ENCODE measurements at regions not wholly inside any gene's neighbourhood (a gene's known extent, or its start where the extent isn't known, plus 50 kb on each side); places are given as distances from the start of the nearest gene placed in this dataset.
"Not testable (repeated sequence)": the region's sequence is repeated elsewhere in the genome, so short reads cannot be mapped to it uniquely, and the experiment has no call there.

GRCh38 chr3:18988614-18989229, 159.6 kb upstream of the KCNH8 start:
- peak; percentile 50 for DNase-seq (ENCODE audit: low spot score)

GRCh38 chr3:18987862-18988447, 160.4 kb upstream of the KCNH8 start:
- peak; percentile 18 for DNase-seq (ENCODE audit: low spot score)

- no peak for DNase-seq (ENCODE audit: low spot score)
These were observed 161.2 kb upstream of the KCNH8 start for GRCh38 chr3:18987070-18987469.

- no peak for DNase-seq (ENCODE audit: low spot score)
These were observed 165.4 kb upstream of the KCNH8 start for GRCh38 chr3:18982920-18983319.

- DNase-seq (ENCODE audit: low spot score), result not testable (repeated sequence)
These were observed 172.2 kb upstream of the KCNH8 start for GRCh38 chr3:18976102-18976501.

DNA sequence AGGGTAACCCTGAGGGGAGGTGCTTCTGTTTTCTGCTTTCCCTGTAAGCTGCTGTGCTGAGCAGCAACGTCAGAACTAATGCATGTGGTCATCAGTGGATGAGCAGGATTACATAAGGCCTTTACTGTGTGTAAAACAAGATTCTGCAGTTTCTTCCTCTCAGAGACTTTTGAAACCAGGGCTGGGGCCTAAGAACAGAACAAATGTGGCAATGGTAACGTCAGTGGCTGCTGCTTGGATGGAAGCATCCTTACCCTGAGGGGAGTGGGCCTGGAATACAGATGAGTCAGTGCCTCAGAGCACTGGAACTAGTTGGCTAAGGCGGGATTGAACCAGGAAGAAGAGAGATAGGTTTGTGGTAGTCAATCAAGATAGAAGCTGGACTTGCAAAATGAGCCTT, 180.2 kb upstream of the KCNH8 start:
- no peak for DNase-seq (ENCODE audit: low spot score)

- DNase-seq (ENCODE audit: low spot score), result no peak
These were observed 182.5 kb upstream of the KCNH8 start for GRCh38 chr3:18965781-18966180.

DNA sequence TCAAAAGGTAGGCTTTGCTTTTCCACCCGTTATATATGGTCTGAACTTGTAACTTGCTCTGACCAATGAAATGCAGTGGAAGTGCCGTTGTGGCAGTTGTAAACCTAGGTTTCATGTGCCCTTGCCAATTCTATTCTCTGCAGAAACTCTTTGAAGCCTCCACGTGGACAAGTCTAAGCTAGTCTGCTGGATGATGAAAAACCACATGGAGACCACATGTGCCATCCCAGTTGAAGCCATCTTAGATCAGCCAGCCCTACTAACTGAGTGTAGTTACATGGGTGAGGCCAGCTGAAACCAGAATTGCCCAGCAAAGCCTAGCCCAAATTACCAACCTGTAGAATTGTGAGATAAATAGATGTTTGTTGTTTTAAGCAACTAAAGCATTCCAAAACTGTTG, 183.7 kb upstream of the KCNH8 start:
- DNase-seq (ENCODE audit: low spot score), result no peak

DNA sequence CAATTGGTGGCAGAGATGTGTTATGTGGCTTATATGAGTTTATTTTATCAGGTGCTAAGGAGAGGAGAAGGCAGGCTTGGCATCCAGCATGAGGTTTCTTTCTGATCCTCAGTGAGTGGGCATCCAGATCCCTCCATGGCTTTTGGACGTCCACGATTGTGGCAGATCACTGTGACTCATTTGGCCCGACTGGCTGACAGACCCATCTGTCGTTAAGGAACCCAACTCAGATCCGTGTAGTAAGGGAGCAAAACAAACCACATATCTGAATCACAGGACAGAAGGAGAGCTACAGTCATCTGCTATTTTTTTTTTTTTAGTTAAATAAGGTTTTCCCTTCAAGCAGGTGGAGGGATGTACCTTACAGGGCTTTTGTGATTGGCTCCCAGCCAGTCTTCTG, 197.0 kb upstream of the KCNH8 start:
- DNase-seq (ENCODE audit: low spot score), result no peak

DNA sequence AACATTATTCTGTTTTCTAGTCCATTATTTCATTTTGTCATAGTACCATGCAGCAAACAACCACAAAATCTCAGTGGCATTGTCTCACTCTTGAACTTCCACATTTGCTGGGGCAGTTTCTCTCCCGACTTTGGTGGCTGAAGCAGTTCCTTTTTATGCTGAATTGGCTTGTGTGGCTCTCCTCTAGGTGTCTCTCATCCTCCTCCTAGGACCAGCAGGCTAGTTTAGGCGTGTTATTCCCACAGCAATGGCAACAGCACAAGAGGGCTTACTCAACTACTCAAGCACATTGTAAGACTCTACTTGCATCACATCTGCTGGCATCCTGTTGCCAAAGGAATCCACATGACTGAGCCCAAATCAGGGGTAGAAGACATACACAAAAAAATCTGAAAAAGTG, 201.8 kb upstream of the KCNH8 start:
- DNase-seq (ENCODE audit: low spot score), result peak; percentile 24

- DNase-seq (ENCODE audit: low spot score), result no peak
These were observed 210.7 kb upstream of the KCNH8 start for GRCh38 chr3:18937574-18937973.

GRCh38 chr3:18919158-18919557, 229.2 kb upstream of the KCNH8 start:
- no peak for DNase-seq (ENCODE audit: low spot score)

- no peak for DNase-seq (ENCODE audit: low spot score)
These were observed 230.4 kb upstream of the KCNH8 start for GRCh38 chr3:18917923-18918322.

GRCh38 chr3:18902081-18902793, 246.1 kb upstream of the KCNH8 start:
- no peak for DNase-seq (ENCODE audit: low spot score)

DNA sequence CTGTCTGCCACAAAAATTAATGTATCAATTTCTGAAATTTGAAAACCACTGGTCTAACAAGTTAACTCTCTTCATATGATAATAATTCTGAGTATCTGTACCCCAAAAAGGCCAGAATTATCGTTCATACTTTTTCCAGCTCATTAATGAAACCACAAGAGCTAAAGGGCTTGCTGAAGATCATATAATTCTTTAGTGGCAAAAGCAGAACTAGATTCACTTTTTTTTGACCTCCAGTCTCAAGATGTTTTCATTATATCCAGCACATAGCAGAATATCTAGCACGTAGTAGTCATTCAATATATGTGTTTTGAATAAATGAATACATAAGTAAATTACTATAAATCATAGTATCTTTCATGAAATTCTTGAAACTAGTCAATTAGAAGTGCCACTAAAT, 246.7 kb upstream of the KCNH8 start:
- DNase-seq (ENCODE audit: low spot score), result no peak

GRCh38 chr3:18900994-18901393, 247.3 kb upstream of the KCNH8 start:
- DNase-seq (ENCODE audit: low spot score), result no peak

GRCh38 chr3:18898911-18899310, 249.4 kb upstream of the KCNH8 start:
- DNase-seq (ENCODE audit: low spot score), result no peak

- no peak for DNase-seq (ENCODE audit: low spot score)
These were observed 255.6 kb upstream of the KCNH8 start for GRCh38 chr3:18892756-18893155.

GRCh38 chr3:18892047-18892446, 256.3 kb upstream of the KCNH8 start:
- no peak for DNase-seq (ENCODE audit: low spot score)

DNA sequence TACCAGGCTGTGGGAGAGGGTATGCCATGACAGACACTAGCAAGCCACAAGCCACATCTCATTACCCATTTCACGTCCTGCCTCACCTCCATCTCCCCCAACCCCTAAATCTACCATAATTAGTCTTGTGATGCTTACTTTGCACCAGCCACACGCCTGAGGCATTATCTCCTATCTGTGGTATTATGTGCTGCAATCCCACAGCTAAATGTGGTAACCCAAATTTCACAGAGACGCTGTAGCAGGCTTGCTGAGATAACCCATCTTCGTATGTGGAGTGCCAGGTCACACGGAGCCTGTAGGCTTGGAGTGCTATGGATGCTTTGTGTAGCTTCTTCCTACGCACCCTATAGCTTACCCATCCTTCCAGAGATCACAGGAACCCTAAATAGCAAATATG, 256.7 kb upstream of the KCNH8 start:
- no peak for DNase-seq (ENCODE audit: low spot score)

DNA sequence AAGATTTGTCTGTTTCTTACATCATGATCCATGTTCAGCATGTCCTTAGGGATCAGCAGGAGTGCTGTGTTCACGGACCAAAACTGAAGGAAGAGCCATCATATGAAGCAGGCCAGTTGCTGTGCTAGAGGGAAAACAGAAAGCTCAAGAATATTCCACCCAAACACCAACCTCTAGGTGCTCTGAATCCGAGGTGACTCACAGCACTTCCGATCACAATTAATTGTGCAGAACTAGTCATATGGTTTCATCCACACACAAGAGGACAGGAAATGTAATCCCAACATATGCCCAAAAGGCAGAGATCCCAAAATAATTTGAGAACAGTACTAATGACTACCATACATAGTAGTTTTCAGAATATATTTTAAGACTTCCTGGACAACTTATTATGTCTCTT, 257.9 kb upstream of the KCNH8 start:
- DNase-seq (ENCODE audit: low spot score), result no peak

DNA sequence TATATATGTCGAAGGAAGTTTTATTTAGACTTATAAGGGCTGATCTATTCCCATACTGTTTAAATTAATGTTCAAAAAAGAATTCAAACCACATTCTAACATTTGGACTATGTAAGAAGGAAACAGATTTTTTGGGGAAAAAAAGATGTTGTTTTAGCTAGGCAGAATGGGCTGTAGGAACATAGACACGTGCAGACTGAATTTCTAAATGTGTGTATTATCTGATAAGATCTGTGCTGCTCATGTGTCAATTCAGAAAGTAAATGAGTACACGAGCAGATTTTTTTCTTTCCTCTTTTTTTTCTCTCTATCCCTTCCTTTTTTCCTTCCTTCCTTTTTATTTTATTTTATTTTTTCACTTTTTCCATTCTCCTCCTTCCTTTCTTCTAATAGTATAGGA, 259.5 kb upstream of the KCNH8 start:
- DNase-seq (ENCODE audit: low spot score), result no peak

GRCh38 chr3:18888370-18888769, 259.9 kb upstream of the KCNH8 start:
- peak; percentile 2 for DNase-seq (ENCODE audit: low spot score)

All from HT-29 (cell line).